Activated T-cell treated with anti-CD3 and anti-CD28 coated beads for 48 hours (primary cell): ENCODE measurements at regions not wholly inside any gene's neighbourhood (a gene's known extent, or its start where the extent isn't known, plus 50 kb on each side); places are given as distances from the start of the nearest gene placed in this dataset.
"Not testable (repeated sequence)": the region's sequence is repeated elsewhere in the genome, so short reads cannot be mapped to it uniquely, and the experiment has no call there.

Experiments used
- DNase-seq: peaks from one replicate; pipeline ENCODE4 v3.0.0-alpha.2; 2020; ENCODE audit warnings: low read depth

- no peak for DNase-seq
Observed at GRCh38 chr5:108530706-108531105, 148.8 kb upstream of the FBXL17 start.

- no peak for DNase-seq
Observed at GRCh38 chr5:108529381-108529780, 147.5 kb upstream of the FBXL17 start.

GRCh38 chr5:108528655-108529054 lies 146.8 kb upstream of the FBXL17 start:
- DNase-seq: no peak

GRCh38 chr5:108524564-108524963 lies 142.7 kb upstream of the FBXL17 start:
- DNase-seq: no peak

- no peak for DNase-seq
Observed at GRCh38 chr5:108523360-108523759, 141.5 kb upstream of the FBXL17 start.

GRCh38 chr5:108521841-108522506 lies 140.1 kb upstream of the FBXL17 start:
- no peak for DNase-seq

GRCh38 chr5:108521011-108521700 lies 139.3 kb upstream of the FBXL17 start:
- no peak for DNase-seq

GRCh38 chr5:108516785-108517184 lies 134.9 kb upstream of the FBXL17 start:
- no peak for DNase-seq

- no peak for DNase-seq
Observed at GRCh38 chr5:108515517-108516105, 133.7 kb upstream of the FBXL17 start.

- no peak for DNase-seq
Observed at GRCh38 chr5:108508979-108509378, 127.1 kb upstream of the FBXL17 start.

GRCh38 chr5:108507631-108508030 lies 125.7 kb upstream of the FBXL17 start:
- no peak for DNase-seq

GRCh38 chr5:108505608-108506007 lies 123.7 kb upstream of the FBXL17 start:
- DNase-seq: no peak

GRCh38 chr5:108504974-108505373 lies 123.1 kb upstream of the FBXL17 start:
- DNase-seq: no peak

GRCh38 chr5:108503986-108504385 lies 122.1 kb upstream of the FBXL17 start:
- DNase-seq: no peak

GRCh38 chr5:108495615-108496014 lies 113.7 kb upstream of the FBXL17 start:
- DNase-seq: not testable (repeated sequence)

GRCh38 chr5:108487951-108488350 lies 106.1 kb upstream of the FBXL17 start:
- DNase-seq: no peak

- no peak for DNase-seq
Observed at GRCh38 chr5:108484035-108484434, 102.1 kb upstream of the FBXL17 start.

- no peak for DNase-seq
Observed at GRCh38 chr5:108481355-108481931, 99.5 kb upstream of the FBXL17 start.

GRCh38 chr5:108472237-108472636 lies 90.3 kb upstream of the FBXL17 start:
- DNase-seq: no peak

- no peak for DNase-seq
Observed at GRCh38 chr5:108467563-108467962, 85.7 kb upstream of the FBXL17 start.

- DNase-seq: no peak
Observed at GRCh38 chr5:108461628-108462367, 79.9 kb upstream of the FBXL17 start.

GRCh38 chr5:108459769-108460168 lies 77.9 kb upstream of the FBXL17 start:
- DNase-seq: no peak
